Naive thymus-derived CD8-positive, alpha-beta T cell (primary cell): ENCODE measurements at regions not wholly inside any gene's neighbourhood (a gene's known extent, or its start where the extent isn't known, plus 50 kb on each side); places are given as distances from the start of the nearest gene placed in this dataset.
"Not testable (repeated sequence)": the region's sequence is repeated elsewhere in the genome, so short reads cannot be mapped to it uniquely, and the experiment has no call there.

Source experiments
- ATAC-seq, 2 donors: fragments of 150-1000 bp; cut with Tn5 transposase in 1 of 2; sonication (Bioruptor Pico), chemical (Tn5 transposase) in 1 of 2; 1 replicate in 1 of 2; 2 replicates in 1 of 2; pipeline ENCODE4 v1.10.0; 2021; ENCODE audit warnings: mild to moderate bottlenecking in 2 of 2, moderate library complexity in 2 of 2
- POLR2A ChIA-PET: fragments of 350-600 bp; sonication (Branson Sonifier 250); formaldehyde crosslinking; loops from one replicate; lab custom pipeline; 2021; ENCODE audit warnings: antibody characterized with exemption; lab: Charles Lee
- DNase-seq, 10 donors: peaks; one replicate each; pipeline versions ENCODE4 v3.0.0 to v3.0.0-alpha.2; 2020 to 2022
- H3K27ac Mint-ChIP-seq, 10 donors: one replicate each; pipeline ENCODE4 v1.8.0; 2020 to 2022; ENCODE audit warnings: mild to moderate bottlenecking in 10 of 10, mixed read lengths in 10 of 10, moderate library complexity in 4 of 10, inconsistent platforms in 1 of 10
- H3K27me3 Mint-ChIP-seq, 5 donors: one replicate each; pipeline ENCODE4 v1.8.0; 2021 to 2022; ENCODE audit warnings: mixed read lengths in 5 of 5
- H3K36me3 Mint-ChIP-seq, 3 donors: one replicate each; pipeline ENCODE4 v1.8.0; 2020 to 2022; ENCODE audit warnings: mixed read lengths in 3 of 3, mild to moderate bottlenecking in 2 of 3, inconsistent platforms in 1 of 3
- H3K4me1 Mint-ChIP-seq, 4 donors: one replicate each; pipeline ENCODE4 v1.8.0; 2021 to 2022; ENCODE audit warnings: mixed read lengths in 4 of 4
- H3K4me3 Mint-ChIP-seq, 10 donors: one replicate each; pipeline ENCODE4 v1.8.0; 2020 to 2022; ENCODE audit warnings: mild to moderate bottlenecking in 10 of 10, mixed read lengths in 10 of 10, moderate library complexity in 6 of 10, inconsistent platforms in 1 of 10
- H3K9me3 Mint-ChIP-seq, 9 donors: one replicate each; pipeline ENCODE4 v1.8.0; 2020 to 2022; ENCODE audit warnings: mixed read lengths in 9 of 9, mild to moderate bottlenecking in 3 of 9, inconsistent platforms in 1 of 9, moderate library complexity in 1 of 9

GRCh38 chr9:15077946-15078729 is 167.9 kb upstream of the FREM1 start:
- H3K4me3 Mint-ChIP-seq: no peak overlapping the region
- peaks cover 0 to 16% (median 3%) of the 10 kb centered on the region in 5 donors for H3K27me3 Mint-ChIP-seq
- ATAC-seq (no peak), DNase-seq (no peak)
- H3K9me3 Mint-ChIP-seq: peaks cover 0 to 10% (median 0%) of the 10 kb centered on the region in 9 donors
- H3K27ac Mint-ChIP-seq: no peak overlapping the region
- no peaks in the 10 kb centered on the region for H3K36me3 Mint-ChIP-seq
- H3K4me1 Mint-ChIP-seq: no peaks in the 10 kb centered on the region
- POLR2A ChIA-PET: no interaction called here

GRCh38 chr9:15073620-15074019 is 163.4 kb upstream of the FREM1 start:
- H3K9me3 Mint-ChIP-seq: peaks cover 0 to 10% (median 0%) of the 10 kb centered on the region in 9 donors
- no peak overlapping the region for H3K27ac Mint-ChIP-seq
- H3K4me3 Mint-ChIP-seq: no peak overlapping the region
- no peaks in the 10 kb centered on the region for H3K4me1 Mint-ChIP-seq
- DNase-seq (no peak), ATAC-seq (no peak)
- H3K36me3 Mint-ChIP-seq: no peaks in the 10 kb centered on the region
- POLR2A ChIA-PET: no interaction called here
- H3K27me3 Mint-ChIP-seq: peaks cover 0 to 14% (median 5%) of the 10 kb centered on the region in 5 donors

- Mint-ChIP-seq H3K4me1 (no peaks in the 10 kb centered on the region), H3K9me3 (peaks cover 0 to 10% (median 5%) of the 10 kb centered on the region in 9 donors), H3K4me3 (no peak overlapping the region), H3K27me3 (peaks cover 0 to 10% (median 9%) of the 10 kb centered on the region in 5 donors), H3K36me3 (no peaks in the 10 kb centered on the region), H3K27ac (no peak overlapping the region)
- ATAC-seq (no peak), DNase-seq (no peak)
- POLR2A ChIA-PET: no interaction called here
These were observed 160.5 kb upstream of the FREM1 start for GRCh38 chr9:15070716-15071115.

GRCh38 chr9:15069106-15069505 is 158.9 kb upstream of the FREM1 start:
- ATAC-seq (no peak), DNase-seq (no peak)
- POLR2A ChIA-PET: no interaction called here
- Mint-ChIP-seq H3K9me3 (peaks cover 0 to 15% (median 3%) of the 10 kb centered on the region in 9 donors), H3K4me3 (no peak overlapping the region), H3K36me3 (no peaks in the 10 kb centered on the region), H3K4me1 (no peaks in the 10 kb centered on the region), H3K27me3 (peaks cover 2 to 6% (median 3%) of the 10 kb centered on the region in 5 donors), H3K27ac (no peak overlapping the region)

GRCh38 chr9:15068261-15068660 is 158.0 kb upstream of the FREM1 start:
- H3K27me3 Mint-ChIP-seq: peaks cover 2 to 11% (median 4%) of the 10 kb centered on the region in 5 donors
- H3K36me3 Mint-ChIP-seq: no peaks in the 10 kb centered on the region
- no peak for DNase-seq
- no peak overlapping the region for H3K4me3 Mint-ChIP-seq
- no peak overlapping the region for H3K27ac Mint-ChIP-seq
- no peaks in the 10 kb centered on the region for H3K4me1 Mint-ChIP-seq
- POLR2A ChIA-PET: no interaction called here
- peaks cover 0 to 18% (median 3%) of the 10 kb centered on the region in 9 donors for H3K9me3 Mint-ChIP-seq
- no peak for ATAC-seq

GRCh38 chr9:15059003-15059402 is 148.8 kb upstream of the FREM1 start:
- no peak overlapping the region for H3K27ac Mint-ChIP-seq
- peaks cover 0 to 5% (median 0%) of the 10 kb centered on the region in 3 donors for H3K36me3 Mint-ChIP-seq
- H3K4me3 Mint-ChIP-seq: no peak overlapping the region
- peaks cover 0 to 2% (median 0%) of the 10 kb centered on the region in 4 donors for H3K4me1 Mint-ChIP-seq
- H3K27me3 Mint-ChIP-seq: peaks cover 5 to 29% (median 12%) of the 10 kb centered on the region in 5 donors
- DNase-seq (no peak), ATAC-seq (no peak)
- POLR2A ChIA-PET: no interaction called here
- peaks cover 0 to 7% (median 0%) of the 10 kb centered on the region in 9 donors for H3K9me3 Mint-ChIP-seq

- Mint-ChIP-seq H3K27ac (no peak overlapping the region), H3K9me3 (peaks cover 0 to 5% (median 0%) of the 10 kb centered on the region in 9 donors), H3K36me3 (peaks cover 0 to 5% (median 0%) of the 10 kb centered on the region in 3 donors), H3K27me3 (peaks cover 5 to 21% (median 11%) of the 10 kb centered on the region in 5 donors), H3K4me3 (no peak overlapping the region), H3K4me1 (peaks cover 0 to 2% (median 0%) of the 10 kb centered on the region in 4 donors)
- POLR2A ChIA-PET: no interaction called here
- DNase-seq: no peak
- no peak for ATAC-seq
These were observed 148.0 kb upstream of the FREM1 start for GRCh38 chr9:15058236-15058635.

GRCh38 chr9:15055284-15055683 is 145.1 kb upstream of the FREM1 start:
- POLR2A ChIA-PET, H3K36me3 Mint-ChIP-seq, H3K4me1 Mint-ChIP-seq, H3K4me3 Mint-ChIP-seq, H3K27ac Mint-ChIP-seq, H3K9me3 Mint-ChIP-seq, DNase-seq, H3K27me3 Mint-ChIP-seq, ATAC-seq: not testable (repeated sequence)

- Mint-ChIP-seq H3K27ac (no peak overlapping the region), H3K4me3 (no peak overlapping the region), H3K9me3 (peaks cover 0 to 8% (median 0%) of the 10 kb centered on the region in 9 donors), H3K27me3 (peaks cover 0 to 5% (median 0%) of the 10 kb centered on the region in 5 donors), H3K4me1 (no peaks in the 10 kb centered on the region), H3K36me3 (no peaks in the 10 kb centered on the region)
- ATAC-seq (no peak), DNase-seq (no peak)
- POLR2A ChIA-PET: no interaction called here
These were observed 138.5 kb upstream of the FREM1 start for GRCh38 chr9:15048772-15049171.

- H3K27me3 Mint-ChIP-seq: peaks cover 0 to 5% (median 2%) of the 10 kb centered on the region in 5 donors
- ATAC-seq (no peak), DNase-seq (no peak)
- POLR2A ChIA-PET: no interaction called here
- H3K36me3 Mint-ChIP-seq: no peaks in the 10 kb centered on the region
- no peaks in the 10 kb centered on the region for H3K4me1 Mint-ChIP-seq
- H3K27ac Mint-ChIP-seq: no peak overlapping the region
- H3K4me3 Mint-ChIP-seq: no peak overlapping the region
- peaks cover 0 to 6% (median 0%) of the 10 kb centered on the region in 9 donors for H3K9me3 Mint-ChIP-seq
These were observed 136.9 kb upstream of the FREM1 start for GRCh38 chr9:15047028-15047551.

- Mint-ChIP-seq H3K36me3 (peaks cover 0 to 8% (median 0%) of the 10 kb centered on the region in 3 donors), H3K27me3 (peaks cover under 1 to 11% (median 2%) of the 10 kb centered on the region in 5 donors), H3K9me3 (peaks cover 0 to 21% (median 4%) of the 10 kb centered on the region in 9 donors), H3K4me3 (no peak overlapping the region), H3K27ac (no peak overlapping the region), H3K4me1 (no peaks in the 10 kb centered on the region)
- ATAC-seq: no peak
- no peak for DNase-seq
- POLR2A ChIA-PET: no interaction called here
These were observed 123.1 kb upstream of the FREM1 start for GRCh38 chr9:15033316-15033715.

- Mint-ChIP-seq H3K27ac (no peak overlapping the region), H3K36me3 (peaks cover 0 to 12% (median 0%) of the 10 kb centered on the region in 3 donors), H3K27me3 (peaks cover 1 to 15% (median 5%) of the 10 kb centered on the region in 5 donors), H3K4me1 (no peaks in the 10 kb centered on the region), H3K9me3 (peaks cover 0 to 26% (median 8%) of the 10 kb centered on the region in 9 donors), H3K4me3 (no peak overlapping the region)
- DNase-seq (no peak), ATAC-seq (no peak)
- POLR2A ChIA-PET: no interaction called here
These were observed 122.6 kb upstream of the FREM1 start for GRCh38 chr9:15032860-15033259.

- no peak overlapping the region for H3K27ac Mint-ChIP-seq
- H3K4me1 Mint-ChIP-seq: peaks cover 0 to 2% (median 0%) of the 10 kb centered on the region in 4 donors
These were observed 110.9 kb upstream of the FREM1 start for GRCh38 chr9:15021146-15021545.

More at GRCh38 chr9:15021146-15021545, 110.9 kb upstream of the FREM1 start:
- peaks cover 0 to 8% (median 5%) of the 10 kb centered on the region in 9 donors for H3K9me3 Mint-ChIP-seq
- H3K4me3 Mint-ChIP-seq: no peak overlapping the region
- H3K36me3 Mint-ChIP-seq: peaks cover 0 to 6% (median 0%) of the 10 kb centered on the region in 3 donors
- POLR2A ChIA-PET: no interaction called here
- no peak for ATAC-seq
- H3K27me3 Mint-ChIP-seq: peaks cover 2 to 11% (median 6%) of the 10 kb centered on the region in 5 donors
- no peak for DNase-seq
